ENCODE measurements at regions not wholly inside any gene's neighbourhood (a gene's known extent, or its start where the extent isn't known, plus 50 kb on each side); places are given as distances from the start of the nearest gene placed in this dataset.

- H3K4me3 Mint-ChIP-seq: no peak overlapping the region
- H3K4me1 Mint-ChIP-seq: no peaks in the 10 kb centered on the region
Observed at GRCh38 chr13:65808061-65808460, 1422.1 kb downstream of the PCDH9 start.

GRCh38 chr13:65803530-65804392 lies 1426.4 kb downstream of the PCDH9 start:
- Mint-ChIP-seq H3K4me1 (no peaks in the 10 kb centered on the region), H3K27me3 (ENCODE audit: low read depth, poor library complexity) (no peaks in the 10 kb centered on the region), H3K9me3 (no peaks in the 10 kb centered on the region), H3K4me3 (no peak overlapping the region), H3K36me3 (ENCODE audit: low read depth) (no peaks in the 10 kb centered on the region), H3K27ac (no peak overlapping the region)
- DNase-seq: no peak
- no peak for TF ChIP-seq CTCF (IDR thresholded peaks at IDR 0.05)

More at GRCh38 chr13:65808061-65808460, 1422.1 kb downstream of the PCDH9 start:
- no peak overlapping the region for H3K27ac Mint-ChIP-seq
- no peak for TF ChIP-seq CTCF (IDR thresholded peaks at IDR 0.05)
- no peak for DNase-seq
- no peaks in the 10 kb centered on the region for H3K27me3 Mint-ChIP-seq (ENCODE audit: low read depth, poor library complexity)
- H3K36me3 Mint-ChIP-seq (ENCODE audit: low read depth): no peaks in the 10 kb centered on the region
- no peaks in the 10 kb centered on the region for H3K9me3 Mint-ChIP-seq

GRCh38 chr13:65789815-65790214 lies 1440.3 kb downstream of the PCDH9 start:
- H3K27ac Mint-ChIP-seq: no peak overlapping the region
- H3K4me1 Mint-ChIP-seq: no peaks in the 10 kb centered on the region
- no peaks in the 10 kb centered on the region for H3K36me3 Mint-ChIP-seq (ENCODE audit: low read depth)
- no peak for DNase-seq
- no peaks in the 10 kb centered on the region for H3K9me3 Mint-ChIP-seq
- no peak for TF ChIP-seq CTCF (IDR thresholded peaks at IDR 0.05)
- H3K27me3 Mint-ChIP-seq (ENCODE audit: low read depth, poor library complexity): no peaks in the 10 kb centered on the region
- no peak overlapping the region for H3K4me3 Mint-ChIP-seq

- Mint-ChIP-seq H3K27me3 (ENCODE audit: low read depth, poor library complexity) (no peaks in the 10 kb centered on the region), H3K9me3 (no peaks in the 10 kb centered on the region), H3K4me3 (no peak overlapping the region), H3K36me3 (ENCODE audit: low read depth) (no peaks in the 10 kb centered on the region), H3K27ac (no peak overlapping the region), H3K4me1 (no peaks in the 10 kb centered on the region)
- no peak for TF ChIP-seq CTCF (IDR thresholded peaks at IDR 0.05)
- DNase-seq: no peak
Observed at GRCh38 chr13:65787082-65787481, 1443.1 kb downstream of the PCDH9 start.

- Mint-ChIP-seq H3K4me3 (no peak overlapping the region), H3K27ac (no peak overlapping the region), H3K27me3 (ENCODE audit: low read depth, poor library complexity) (no peaks in the 10 kb centered on the region), H3K4me1 (no peaks in the 10 kb centered on the region), H3K36me3 (ENCODE audit: low read depth) (no peaks in the 10 kb centered on the region), H3K9me3 (no peaks in the 10 kb centered on the region)
- no peak for DNase-seq
- TF ChIP-seq CTCF (IDR thresholded peaks at IDR 0.05): no peak
Observed at GRCh38 chr13:65784088-65784816, 1445.9 kb downstream of the PCDH9 start.
